WTC11 (cell line): ENCODE measurements at regions not wholly inside any gene's neighbourhood (a gene's known extent, or its start where the extent isn't known, plus 50 kb on each side); places are given as distances from the start of the nearest gene placed in this dataset.

Source experiments
- ATAC-seq: fragments of 200-7000 bp; cut with Tn5 transposase; 2 replicates; pipeline ENCODE4 v1.10.0; 2021; ENCODE audit warnings: mild to moderate bottlenecking, moderate library complexity
- CTCF ChIA-PET: fragments of 300-600 bp; sonication (Branson Sonifier 250); formaldehyde crosslinking; loops from one replicate; lab custom pipeline; 2021; ENCODE audit warnings: antibody characterized with exemption; lab: Charles Lee
- POLR2A ChIA-PET: fragments of 350-600 bp; sonication (Branson Sonifier 250); formaldehyde crosslinking; loops from one replicate; lab custom pipeline; 2021; ENCODE audit warnings: antibody characterized with exemption; lab: Charles Lee
- DNase-seq: peaks from one replicate; pipeline ENCODE4 v3.0.0; 2021; ENCODE audit warnings: low spot score
- H3K27ac Mint-ChIP-seq: 2 replicates; pipeline ENCODE4 v1.8.0; 2021; ENCODE audit warnings: mixed read lengths
- H3K27me3 Mint-ChIP-seq: 2 replicates; pipeline ENCODE4 v1.8.0; 2021; ENCODE audit warnings: low read depth, mild to moderate bottlenecking, moderate library complexity, mixed read lengths
- H3K36me3 Mint-ChIP-seq: 2 replicates; pipeline ENCODE4 v1.8.0; 2021; ENCODE audit warnings: mixed read lengths
- H3K4me1 Mint-ChIP-seq: 2 replicates; pipeline ENCODE4 v1.8.0; 2022; ENCODE audit warnings: mixed read lengths
- H3K4me3 Mint-ChIP-seq: 2 replicates; pipeline ENCODE4 v1.8.0; 2021; ENCODE audit warnings: mild to moderate bottlenecking, moderate library complexity, mixed read lengths
- H3K9me3 Mint-ChIP-seq: 2 replicates; pipeline ENCODE4 v1.8.0; 2021; ENCODE audit warnings: mixed read lengths
- ATF3 ChIP-seq: sonication (generic); formaldehyde crosslinking; conservative IDR thresholded peaks from 2 replicates; pipeline ENCODE4 v1.8.1; 2022; ENCODE audit warnings: mild to moderate bottlenecking, missing genetic modification reagents
- CBFB ChIP-seq: sonication (generic); formaldehyde crosslinking; IDR thresholded peaks from 2 replicates; pipeline ENCODE4 v1.8.1; 2022; ENCODE audit warnings: mild to moderate bottlenecking, low read depth, missing genetic modification reagents
- CREB1 ChIP-seq: sonication (generic); formaldehyde crosslinking; IDR thresholded peaks from 2 replicates; pipeline ENCODE4 v1.8.0; 2023; ENCODE audit warnings: mild to moderate bottlenecking, missing genetic modification reagents
- CTCF ChIP-seq: fragments of 200-600 bp; IDR thresholded peaks from 2 replicates; pipeline ENCODE4 v1.8.0; 2022; ENCODE audit warnings: antibody characterized with exemption
- ESRRA ChIP-seq: sonication (generic); formaldehyde crosslinking; IDR thresholded peaks from 2 replicates; pipeline ENCODE4 v1.8.1; 2022; ENCODE audit warnings: mild to moderate bottlenecking, missing genetic modification reagents, borderline replicate concordance
- FOXJ3 ChIP-seq: sonication (generic); formaldehyde crosslinking; IDR thresholded peaks from 2 replicates; pipeline ENCODE4 v1.9.0; 2021; ENCODE audit warnings: missing genetic modification reagents, mild to moderate bottlenecking, borderline replicate concordance
- NR1H2 ChIP-seq: sonication (generic); formaldehyde crosslinking; IDR thresholded peaks from 2 replicates; pipeline ENCODE4 v1.9.0; 2021; ENCODE audit warnings: mild to moderate bottlenecking, moderate library complexity, missing genetic modification reagents
- RORB ChIP-seq: fragments of 250-450 bp; sonication (Bioruptor Pico); IDR thresholded peaks from 2 replicates; pipeline ENCODE4 v1.9.0; 2021; ENCODE audit warnings: mild to moderate bottlenecking
- SMAD3 ChIP-seq: sonication (generic); formaldehyde crosslinking; IDR thresholded peaks from 2 replicates; pipeline ENCODE4 v1.8.0; 2022; ENCODE audit warnings: missing genetic modification reagents, mild to moderate bottlenecking, borderline replicate concordance
- SP1 ChIP-seq: sonication (generic); formaldehyde crosslinking; conservative IDR thresholded peaks from 2 replicates; pipeline ENCODE4 v1.8.1; 2022; ENCODE audit warnings: missing genetic modification reagents
- TCF7 ChIP-seq: sonication (generic); formaldehyde crosslinking; IDR thresholded peaks from 2 replicates; pipeline ENCODE4 v1.8.0; 2022; ENCODE audit warnings: mild to moderate bottlenecking, low read depth, missing genetic modification reagents, moderate library complexity
- TEAD1 ChIP-seq: sonication (generic); formaldehyde crosslinking; IDR thresholded peaks from 2 replicates; pipeline ENCODE4 v1.8.0; 2022; ENCODE audit warnings: mild to moderate bottlenecking, missing genetic modification reagents
- ZBTB21 ChIP-seq: sonication (generic); formaldehyde crosslinking; IDR thresholded peaks from 2 replicates; pipeline ENCODE4 v1.8.1; 2023; ENCODE audit warnings: mild to moderate bottlenecking, missing genetic modification reagents, borderline replicate concordance
- ZNF219 ChIP-seq: sonication (generic); formaldehyde crosslinking; IDR thresholded peaks from 2 replicates; pipeline ENCODE4 v1.8.0; 2023; ENCODE audit warnings: missing genetic modification reagents, mild to moderate bottlenecking, borderline replicate concordance
- TF ChIP-seq, protein P1 (sequence below): sonication (generic); formaldehyde crosslinking; IDR thresholded peaks from 2 replicates; pipeline ENCODE4 v1.8.0; 2022; ENCODE audit warnings: mild to moderate bottlenecking, missing genetic modification reagents
- TF ChIP-seq, protein P2 (sequence below): sonication (generic); formaldehyde crosslinking; IDR thresholded peaks from 2 replicates; pipeline ENCODE4 v1.8.0; 2023; ENCODE audit warnings: missing genetic modification reagents
- TF ChIP-seq, protein P3 (sequence below): fragments of 250-450 bp; sonication (Bioruptor Pico); IDR thresholded peaks from 2 replicates; pipeline ENCODE4 v1.8.0; 2021; ENCODE audit warnings: mild to moderate bottlenecking
- TF ChIP-seq, protein P4 (sequence below): fragments of 250-450 bp; sonication (Bioruptor Pico); IDR thresholded peaks from 2 replicates; pipeline ENCODE4 v1.9.0; 2021; ENCODE audit warnings: mild to moderate bottlenecking, borderline replicate concordance
- TF ChIP-seq, protein P5 (sequence below): sonication (generic); formaldehyde crosslinking; IDR thresholded peaks from 2 replicates; pipeline ENCODE4 v1.8.1; 2023; ENCODE audit warnings: mild to moderate bottlenecking, moderate library complexity, missing genetic modification reagents
- TF ChIP-seq, protein P6 (sequence below): fragments of 250-450 bp; sonication (Bioruptor Pico); IDR thresholded peaks from 2 replicates; pipeline ENCODE4 v2.1.2; 2022; ENCODE audit warnings: mild to moderate bottlenecking, moderate library complexity

DNA sequence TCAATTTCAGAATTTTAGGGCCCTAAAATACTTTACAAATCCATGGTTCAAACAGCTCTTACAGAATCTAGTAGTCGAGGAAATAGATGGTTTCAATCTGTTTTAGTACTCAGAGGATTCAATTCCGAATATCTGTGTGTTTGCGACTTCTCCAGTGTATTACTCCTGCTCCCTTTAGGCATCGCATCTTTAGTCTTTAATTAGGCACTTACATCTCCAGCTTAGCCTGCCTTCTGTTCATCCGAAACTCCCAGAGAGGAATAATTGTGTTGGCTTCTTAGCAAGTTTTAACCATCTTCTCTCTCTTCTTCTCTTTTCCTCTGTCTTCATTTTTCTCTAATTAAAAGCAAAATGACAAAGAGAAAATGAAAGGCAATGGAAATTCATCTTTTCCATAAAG is 1901.3 kb upstream of the TENM3 start:
- no peaks in the 10 kb centered on the region for H3K27me3 Mint-ChIP-seq
- ATAC-seq (no peak), DNase-seq (no peak)
- no peaks in the 10 kb centered on the region for H3K4me1 Mint-ChIP-seq
- no peak for TF ChIP-seq ATF3 (CRISPR knock-in tag)
- H3K9me3 Mint-ChIP-seq = 0 out of 2 replicates have a peak, but pooled peaks cover under 1% of the 10 kb centered on the region
- CTCF ChIA-PET = no interaction called here
- no peaks in the 10 kb centered on the region for H3K36me3 Mint-ChIP-seq
- no peak overlapping the region for H3K4me3 Mint-ChIP-seq
- POLR2A ChIA-PET = no interaction called here
- no peak overlapping the region for H3K27ac Mint-ChIP-seq

- CTCF ChIA-PET = no interaction called here
- no peaks in the 10 kb centered on the region for H3K4me1 Mint-ChIP-seq
- no peaks in the 10 kb centered on the region for H3K36me3 Mint-ChIP-seq
- TF ChIP-seq FOXJ3 = no peak
- TF ChIP-seq NR1H2 (CRISPR knock-in tag) = no peak
- no peak for TF ChIP-seq TEAD1 (CRISPR knock-in tag)
- no peak for TF ChIP-seq SMAD3 (CRISPR knock-in tag)
- TF ChIP-seq CTCF = no peak
- no peak for TF ChIP-seq SP1
- no peak for TF ChIP-seq RORB (CRISPR knock-in tag)
- TF ChIP-seq, protein P1, sequence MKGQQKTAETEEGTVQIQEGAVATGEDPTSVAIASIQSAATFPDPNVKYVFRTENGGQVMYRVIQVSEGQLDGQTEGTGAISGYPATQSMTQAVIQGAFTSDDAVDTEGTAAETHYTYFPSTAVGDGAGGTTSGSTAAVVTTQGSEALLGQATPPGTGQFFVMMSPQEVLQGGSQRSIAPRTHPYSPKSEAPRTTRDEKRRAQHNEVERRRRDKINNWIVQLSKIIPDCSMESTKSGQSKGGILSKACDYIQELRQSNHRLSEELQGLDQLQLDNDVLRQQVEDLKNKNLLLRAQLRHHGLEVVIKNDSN (CRISPR knock-in tag) = no peak
- no peak for TF ChIP-seq ESRRA (CRISPR knock-in tag)
- no peak for TF ChIP-seq TCF7 (CRISPR knock-in tag)
- TF ChIP-seq, protein P2, sequence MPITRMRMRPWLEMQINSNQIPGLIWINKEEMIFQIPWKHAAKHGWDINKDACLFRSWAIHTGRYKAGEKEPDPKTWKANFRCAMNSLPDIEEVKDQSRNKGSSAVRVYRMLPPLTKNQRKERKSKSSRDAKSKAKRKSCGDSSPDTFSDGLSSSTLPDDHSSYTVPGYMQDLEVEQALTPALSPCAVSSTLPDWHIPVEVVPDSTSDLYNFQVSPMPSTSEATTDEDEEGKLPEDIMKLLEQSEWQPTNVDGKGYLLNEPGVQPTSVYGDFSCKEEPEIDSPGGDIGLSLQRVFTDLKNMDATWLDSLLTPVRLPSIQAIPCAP (CRISPR knock-in tag) = no peak
- TF ChIP-seq CBFB = no peak
- TF ChIP-seq, protein P3, sequence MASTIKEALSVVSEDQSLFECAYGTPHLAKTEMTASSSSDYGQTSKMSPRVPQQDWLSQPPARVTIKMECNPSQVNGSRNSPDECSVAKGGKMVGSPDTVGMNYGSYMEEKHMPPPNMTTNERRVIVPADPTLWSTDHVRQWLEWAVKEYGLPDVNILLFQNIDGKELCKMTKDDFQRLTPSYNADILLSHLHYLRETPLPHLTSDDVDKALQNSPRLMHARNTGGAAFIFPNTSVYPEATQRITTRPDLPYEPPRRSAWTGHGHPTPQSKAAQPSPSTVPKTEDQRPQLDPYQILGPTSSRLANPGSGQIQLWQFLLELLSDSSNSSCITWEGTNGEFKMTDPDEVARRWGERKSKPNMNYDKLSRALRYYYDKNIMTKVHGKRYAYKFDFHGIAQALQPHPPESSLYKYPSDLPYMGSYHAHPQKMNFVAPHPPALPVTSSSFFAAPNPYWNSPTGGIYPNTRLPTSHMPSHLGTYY (CRISPR knock-in tag) = no peak
- TF ChIP-seq, protein P4, sequence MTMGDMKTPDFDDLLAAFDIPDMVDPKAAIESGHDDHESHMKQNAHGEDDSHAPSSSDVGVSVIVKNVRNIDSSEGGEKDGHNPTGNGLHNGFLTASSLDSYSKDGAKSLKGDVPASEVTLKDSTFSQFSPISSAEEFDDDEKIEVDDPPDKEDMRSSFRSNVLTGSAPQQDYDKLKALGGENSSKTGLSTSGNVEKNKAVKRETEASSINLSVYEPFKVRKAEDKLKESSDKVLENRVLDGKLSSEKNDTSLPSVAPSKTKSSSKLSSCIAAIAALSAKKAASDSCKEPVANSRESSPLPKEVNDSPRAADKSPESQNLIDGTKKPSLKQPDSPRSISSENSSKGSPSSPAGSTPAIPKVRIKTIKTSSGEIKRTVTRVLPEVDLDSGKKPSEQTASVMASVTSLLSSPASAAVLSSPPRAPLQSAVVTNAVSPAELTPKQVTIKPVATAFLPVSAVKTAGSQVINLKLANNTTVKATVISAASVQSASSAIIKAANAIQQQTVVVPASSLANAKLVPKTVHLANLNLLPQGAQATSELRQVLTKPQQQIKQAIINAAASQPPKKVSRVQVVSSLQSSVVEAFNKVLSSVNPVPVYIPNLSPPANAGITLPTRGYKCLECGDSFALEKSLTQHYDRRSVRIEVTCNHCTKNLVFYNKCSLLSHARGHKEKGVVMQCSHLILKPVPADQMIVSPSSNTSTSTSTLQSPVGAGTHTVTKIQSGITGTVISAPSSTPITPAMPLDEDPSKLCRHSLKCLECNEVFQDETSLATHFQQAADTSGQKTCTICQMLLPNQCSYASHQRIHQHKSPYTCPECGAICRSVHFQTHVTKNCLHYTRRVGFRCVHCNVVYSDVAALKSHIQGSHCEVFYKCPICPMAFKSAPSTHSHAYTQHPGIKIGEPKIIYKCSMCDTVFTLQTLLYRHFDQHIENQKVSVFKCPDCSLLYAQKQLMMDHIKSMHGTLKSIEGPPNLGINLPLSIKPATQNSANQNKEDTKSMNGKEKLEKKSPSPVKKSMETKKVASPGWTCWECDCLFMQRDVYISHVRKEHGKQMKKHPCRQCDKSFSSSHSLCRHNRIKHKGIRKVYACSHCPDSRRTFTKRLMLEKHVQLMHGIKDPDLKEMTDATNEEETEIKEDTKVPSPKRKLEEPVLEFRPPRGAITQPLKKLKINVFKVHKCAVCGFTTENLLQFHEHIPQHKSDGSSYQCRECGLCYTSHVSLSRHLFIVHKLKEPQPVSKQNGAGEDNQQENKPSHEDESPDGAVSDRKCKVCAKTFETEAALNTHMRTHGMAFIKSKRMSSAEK (CRISPR knock-in tag) = no peak
- TF ChIP-seq, protein P5, sequence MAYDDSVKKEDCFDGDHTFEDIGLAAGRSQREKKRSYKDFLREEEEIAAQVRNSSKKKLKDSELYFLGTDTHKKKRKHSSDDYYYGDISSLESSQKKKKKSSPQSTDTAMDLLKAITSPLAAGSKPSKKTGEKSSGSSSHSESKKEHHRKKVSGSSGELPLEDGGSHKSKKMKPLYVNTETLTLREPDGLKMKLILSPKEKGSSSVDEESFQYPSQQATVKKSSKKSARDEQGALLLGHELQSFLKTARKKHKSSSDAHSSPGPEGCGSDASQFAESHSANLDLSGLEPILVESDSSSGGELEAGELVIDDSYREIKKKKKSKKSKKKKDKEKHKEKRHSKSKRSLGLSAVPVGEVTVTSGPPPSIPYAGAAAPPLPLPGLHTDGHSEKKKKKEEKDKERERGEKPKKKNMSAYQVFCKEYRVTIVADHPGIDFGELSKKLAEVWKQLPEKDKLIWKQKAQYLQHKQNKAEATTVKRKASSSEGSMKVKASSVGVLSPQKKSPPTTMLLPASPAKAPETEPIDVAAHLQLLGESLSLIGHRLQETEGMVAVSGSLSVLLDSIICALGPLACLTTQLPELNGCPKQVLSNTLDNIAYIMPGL = no peak
- no peak for TF ChIP-seq CREB1
- TF ChIP-seq, protein P6, sequence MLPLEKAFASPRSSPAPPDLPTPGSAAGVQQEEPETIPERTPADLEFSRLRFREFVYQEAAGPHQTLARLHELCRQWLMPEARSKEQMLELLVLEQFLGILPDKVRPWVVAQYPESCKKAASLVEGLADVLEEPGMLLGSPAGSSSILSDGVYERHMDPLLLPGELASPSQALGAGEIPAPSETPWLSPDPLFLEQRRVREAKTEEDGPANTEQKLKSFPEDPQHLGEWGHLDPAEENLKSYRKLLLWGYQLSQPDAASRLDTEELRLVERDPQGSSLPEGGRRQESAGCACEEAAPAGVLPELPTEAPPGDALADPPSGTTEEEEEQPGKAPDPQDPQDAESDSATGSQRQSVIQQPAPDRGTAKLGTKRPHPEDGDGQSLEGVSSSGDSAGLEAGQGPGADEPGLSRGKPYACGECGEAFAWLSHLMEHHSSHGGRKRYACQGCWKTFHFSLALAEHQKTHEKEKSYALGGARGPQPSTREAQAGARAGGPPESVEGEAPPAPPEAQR (CRISPR knock-in tag) = no peak
- TF ChIP-seq ZBTB21 = no peak
- TF ChIP-seq ZNF219 (CRISPR knock-in tag) = no peak
- no peak overlapping the region for H3K4me3 Mint-ChIP-seq
- H3K27me3 Mint-ChIP-seq = no peaks in the 10 kb centered on the region
- POLR2A ChIA-PET = no interaction called here
- H3K9me3 Mint-ChIP-seq = no peaks in the 10 kb centered on the region
- DNase-seq (no peak), ATAC-seq (no peak)
- H3K27ac Mint-ChIP-seq = no peak overlapping the region
Observed at GRCh38 chr4:180350901-180351300, 1892.3 kb upstream of the TENM3 start.
